HG02610 (cell line): ENCODE measurements at regions not wholly inside any gene's neighbourhood (a gene's known extent, or its start where the extent isn't known, plus 50 kb on each side); places are given as distances from the start of the nearest gene placed in this dataset.
"Not testable (repeated sequence)": the region's sequence is repeated elsewhere in the genome, so short reads cannot be mapped to it uniquely, and the experiment has no call there.

Source experiments
- ATAC-seq: cut with Tn5 transposase; IDR thresholded peaks from one replicate; pipeline ENCODE4 v1.9.1; 2021; ENCODE audit warnings: mild to moderate bottlenecking, moderate library complexity; ENCODE audit not compliant: unreplicated experiment

DNA sequence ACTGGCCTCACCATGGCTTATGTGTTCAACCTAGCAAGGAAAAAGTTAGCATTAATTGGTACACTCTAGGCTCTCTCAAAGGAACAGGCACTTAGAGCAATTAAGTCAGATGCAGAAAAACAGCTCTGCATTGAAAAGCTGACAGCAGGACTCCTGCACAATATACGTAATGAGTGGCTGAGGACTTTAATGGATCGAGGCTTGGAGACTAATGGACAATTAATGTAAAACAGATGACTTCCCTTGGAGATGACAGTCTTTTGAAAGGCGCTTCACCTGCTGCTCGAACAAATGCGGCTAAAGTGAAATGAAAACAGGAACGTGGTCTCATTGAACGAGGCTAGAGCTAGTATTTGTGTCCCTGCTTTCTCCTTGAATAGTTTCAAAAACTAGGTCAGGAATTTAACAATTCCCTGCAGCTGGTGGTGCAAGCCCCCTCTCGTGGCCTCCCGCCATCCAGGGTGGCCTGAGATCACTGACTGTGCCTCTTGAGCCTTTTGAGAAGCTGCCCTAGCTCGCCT is 137.1 kb downstream of the ELOVL4 start:
- ATAC-seq: no peak

DNA sequence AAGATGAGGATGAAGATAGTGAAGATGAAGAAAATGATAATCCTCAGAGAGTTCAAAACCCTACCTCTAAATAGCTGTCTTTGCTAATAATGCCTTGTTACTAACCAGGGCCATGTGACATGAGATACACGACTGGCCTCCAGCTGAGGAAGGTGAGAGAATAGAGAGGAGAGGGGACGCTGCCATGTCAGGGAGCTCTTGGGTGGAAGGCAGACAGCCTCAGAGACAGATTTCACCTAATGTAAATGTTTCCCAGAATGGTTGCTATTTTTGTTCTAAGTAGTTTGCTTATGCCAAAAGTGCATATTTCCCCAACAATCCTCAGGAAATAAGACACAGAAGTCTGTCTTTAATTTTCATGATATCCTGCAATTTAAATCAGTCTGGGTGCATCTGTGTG is 138.4 kb downstream of the ELOVL4 start:
- ATAC-seq: no peak

DNA sequence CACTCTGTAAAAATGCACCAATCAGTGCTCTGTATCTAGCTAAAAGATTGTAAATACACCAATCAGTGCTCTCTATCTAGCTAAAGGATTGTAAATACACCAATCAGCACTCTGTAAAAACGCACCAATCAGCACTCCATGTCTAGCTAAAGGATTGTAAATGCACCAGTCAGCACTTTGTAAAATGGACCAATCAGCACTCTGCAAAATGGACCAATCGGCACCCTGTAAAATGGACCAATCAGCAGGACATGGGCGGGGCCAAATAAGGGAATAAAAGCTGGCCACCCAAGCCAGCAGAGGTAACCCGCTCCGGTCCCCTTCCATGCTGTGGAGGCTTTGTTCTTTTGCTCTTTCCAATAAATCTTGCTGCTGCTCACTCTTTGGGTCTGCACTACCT is 140.7 kb downstream of the ELOVL4 start:
- not testable (repeated sequence) for ATAC-seq

DNA sequence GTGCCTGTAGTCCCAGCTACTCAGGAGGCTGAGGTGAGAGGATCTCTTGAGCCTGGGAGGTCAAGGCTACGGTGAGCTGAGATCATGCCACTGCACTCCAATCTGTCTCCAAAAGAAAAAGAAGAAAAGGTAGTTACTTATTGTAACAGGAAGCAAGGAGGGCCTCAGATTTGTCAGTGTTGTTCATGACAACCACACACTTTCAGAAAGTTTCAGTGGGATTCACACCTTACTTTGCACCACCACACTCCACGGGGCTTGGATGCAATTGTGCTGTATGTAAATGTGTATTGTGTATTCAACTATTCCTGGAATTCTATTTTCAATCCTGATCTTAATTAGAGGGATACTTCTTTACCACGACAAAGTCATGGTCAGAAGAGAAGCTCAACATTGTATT is 142.6 kb downstream of the ELOVL4 start:
- ATAC-seq: no peak

DNA sequence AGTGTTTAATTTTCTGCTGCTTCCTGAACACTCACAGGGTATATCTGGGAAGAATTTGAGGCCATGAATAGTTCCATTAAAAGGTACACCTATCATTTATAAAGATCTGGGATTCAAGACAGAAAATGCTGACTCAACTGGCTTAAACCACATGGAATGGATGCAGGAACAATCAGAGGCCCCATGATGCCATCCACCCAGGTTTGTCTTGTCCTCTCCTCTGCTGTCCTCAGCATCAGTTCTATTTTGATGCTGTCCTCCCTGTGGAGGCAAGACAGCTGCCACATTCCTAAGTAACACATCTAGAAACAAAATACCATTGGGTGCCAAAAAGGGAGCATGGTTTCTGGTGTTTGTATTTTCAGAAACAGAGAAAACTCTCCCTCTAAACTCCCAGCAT is 143.4 kb downstream of the ELOVL4 start:
- ATAC-seq: no peak

DNA sequence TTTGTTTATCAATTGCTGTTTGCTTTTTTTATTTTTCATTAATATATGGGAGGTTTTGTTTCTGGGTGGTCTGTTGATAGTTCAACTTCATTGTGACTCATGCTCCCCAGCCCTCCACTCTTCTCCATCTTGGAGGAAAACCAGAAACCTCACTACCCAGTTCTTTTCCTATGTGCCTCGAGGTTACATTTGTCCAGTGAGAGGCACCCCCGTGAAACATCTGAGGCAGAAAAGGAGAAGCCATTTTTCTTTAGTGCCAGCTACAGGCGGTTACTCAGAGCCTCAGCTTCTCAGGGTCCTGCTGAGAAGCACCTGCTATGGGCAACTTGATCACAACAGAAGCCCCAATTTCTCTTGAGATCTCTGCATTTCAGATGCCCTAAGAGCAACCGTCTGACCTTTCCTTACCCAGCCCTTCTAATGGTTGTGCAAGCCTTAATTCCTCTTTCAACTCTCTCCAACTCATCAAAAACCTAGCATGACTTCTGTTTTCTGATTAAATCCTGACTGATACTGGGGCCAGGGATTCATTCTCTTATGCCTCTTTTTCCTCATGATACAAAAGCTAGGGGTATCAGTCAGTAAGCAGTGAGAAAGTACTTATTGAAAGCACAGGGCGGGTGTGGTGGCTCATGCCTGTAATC is 144.6 kb downstream of the ELOVL4 start:
- no peak for ATAC-seq

DNA sequence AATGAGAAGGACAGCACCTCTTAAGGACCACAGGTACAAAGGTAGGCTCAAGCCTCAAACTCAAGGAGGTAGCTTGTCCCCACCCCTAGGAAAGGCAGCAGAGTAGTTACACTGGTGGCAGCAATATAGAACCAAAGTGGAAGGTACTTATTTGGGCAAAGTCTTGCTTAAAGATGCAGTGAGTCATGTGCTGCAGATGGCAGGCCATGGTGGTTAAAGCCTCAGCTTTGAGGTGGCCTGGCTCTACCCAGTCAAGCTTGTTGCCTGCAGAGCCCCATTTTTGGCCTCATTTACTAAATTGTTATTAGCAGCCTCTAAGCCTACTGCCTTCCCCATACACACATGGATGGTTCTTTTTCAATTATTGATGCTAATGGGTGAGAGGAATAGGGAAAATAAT is 146.0 kb downstream of the ELOVL4 start:
- no peak for ATAC-seq

DNA sequence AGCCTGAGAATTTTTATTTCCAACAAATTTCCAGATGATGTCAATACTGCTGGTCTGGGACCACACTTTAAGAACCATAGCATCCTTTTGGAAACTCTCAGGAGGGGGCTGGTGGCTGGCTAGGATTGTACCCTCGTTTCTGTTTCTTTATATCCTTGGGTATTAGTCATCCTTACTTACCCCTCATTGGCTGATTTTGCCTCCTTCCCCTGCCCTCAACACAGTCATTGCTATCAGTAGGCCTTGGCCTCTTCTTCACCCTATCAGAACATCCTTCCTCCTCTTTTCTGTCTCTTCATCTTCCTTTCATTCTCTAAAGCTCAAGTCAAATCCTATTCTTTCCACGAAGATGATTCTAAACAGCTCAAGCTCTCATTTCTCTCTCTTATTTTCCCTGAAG is 148.5 kb downstream of the ELOVL4 start:
- ATAC-seq: no peak

DNA sequence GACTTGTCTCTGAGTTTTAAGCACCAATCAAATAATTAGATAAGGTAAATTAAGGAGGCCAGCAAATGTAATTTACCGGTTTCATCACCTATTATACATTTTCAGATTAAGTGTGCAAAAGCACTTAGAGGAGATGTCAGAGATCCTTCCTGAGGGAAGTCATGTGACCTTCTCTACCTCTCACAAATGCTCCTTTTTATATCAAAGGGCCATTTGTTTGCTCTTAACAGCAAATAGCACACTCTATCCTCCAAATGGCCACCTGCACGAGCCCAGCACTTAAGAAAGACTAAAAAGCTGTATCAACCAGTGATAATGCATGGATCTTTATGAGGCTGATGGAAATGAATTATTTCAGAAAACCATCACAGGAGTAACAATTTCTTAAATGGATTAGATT is 149.4 kb downstream of the ELOVL4 start:
- no peak for ATAC-seq

DNA sequence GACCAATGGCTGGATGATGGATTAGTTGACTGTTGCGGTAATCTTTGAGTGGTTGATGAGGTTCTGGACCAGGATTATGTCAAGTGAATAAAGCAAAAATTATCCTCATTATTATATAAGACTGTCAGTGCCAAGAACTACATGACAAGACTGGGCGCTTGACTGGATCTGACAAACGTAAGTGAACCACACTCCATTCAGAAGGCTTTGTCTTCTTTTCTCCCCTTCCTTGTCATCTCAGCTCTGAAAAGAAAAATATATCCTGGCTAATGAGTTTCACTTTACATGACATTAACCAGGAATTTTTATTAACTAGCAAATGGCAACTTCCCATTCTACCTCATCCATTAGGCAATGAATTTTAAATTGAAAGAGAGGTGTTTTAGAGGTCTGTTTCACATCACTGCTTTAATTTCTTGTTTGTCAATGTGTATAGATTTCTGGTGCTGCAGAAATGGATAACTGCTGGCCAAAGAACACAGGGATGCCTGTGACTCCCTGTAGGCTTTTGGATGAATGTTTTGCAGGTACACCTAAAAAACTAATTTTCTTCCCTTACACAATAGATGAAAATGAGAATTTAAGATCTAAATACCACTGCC is 150.1 kb downstream of the ELOVL4 start:
- ATAC-seq: no peak

DNA sequence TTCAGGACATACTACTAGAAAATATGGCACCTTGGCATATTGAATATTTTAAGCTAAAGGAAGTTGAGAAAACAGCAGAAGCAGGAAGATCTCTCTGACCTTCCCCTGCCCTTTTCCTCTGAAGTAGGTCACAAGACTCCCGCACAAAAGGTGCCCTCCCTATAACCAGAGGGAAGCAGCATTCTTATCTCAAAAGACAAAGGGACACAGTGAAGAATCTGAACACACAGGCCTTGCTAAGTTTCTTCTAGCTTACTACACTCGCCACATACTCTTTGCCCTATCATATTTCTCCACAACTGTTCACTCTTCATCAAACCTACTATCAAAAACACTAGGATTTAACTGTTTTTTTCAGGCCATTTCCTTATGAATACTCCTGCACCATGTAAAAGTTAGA is 151.2 kb downstream of the ELOVL4 start:
- no peak for ATAC-seq

DNA sequence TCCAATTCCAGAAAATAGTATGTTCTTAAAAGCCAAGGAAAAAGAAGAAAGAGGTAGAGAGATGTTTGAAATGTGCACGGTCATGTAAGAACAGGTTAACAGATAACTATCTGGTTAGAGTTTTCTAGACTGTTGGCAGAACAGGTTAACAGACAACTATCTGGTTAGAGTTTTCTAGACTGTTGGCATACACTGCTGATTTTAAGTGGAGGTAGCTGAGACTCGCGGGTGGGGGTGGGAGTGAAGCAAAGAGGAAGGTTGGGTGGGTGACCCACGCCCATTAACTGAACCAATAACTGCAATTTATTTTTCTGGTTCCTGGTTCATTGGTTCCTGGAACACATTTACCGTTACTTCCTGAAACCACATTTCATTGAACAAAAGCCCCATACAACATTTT is 157.5 kb downstream of the ELOVL4 start:
- ATAC-seq: no peak

DNA sequence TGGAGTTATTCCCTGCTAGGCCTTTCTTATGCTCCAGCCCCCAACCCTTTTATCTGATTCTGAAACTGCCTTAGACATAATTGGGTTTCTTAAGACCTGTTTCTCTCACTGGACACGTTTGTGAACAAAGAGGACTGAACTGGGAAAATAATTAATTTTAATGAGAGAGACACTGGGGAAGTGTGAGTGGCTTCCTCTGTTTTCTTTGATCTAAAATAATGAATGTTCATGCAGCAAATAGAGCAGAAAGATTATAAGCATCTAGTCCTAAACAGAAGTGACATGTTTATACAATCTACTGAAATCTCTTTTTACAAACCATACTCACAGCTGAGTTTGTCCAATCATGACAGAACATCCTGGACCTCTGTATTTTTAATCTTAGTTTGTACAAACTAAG is 157.6 kb downstream of the SH3BGRL2 start:
- no peak for ATAC-seq

DNA sequence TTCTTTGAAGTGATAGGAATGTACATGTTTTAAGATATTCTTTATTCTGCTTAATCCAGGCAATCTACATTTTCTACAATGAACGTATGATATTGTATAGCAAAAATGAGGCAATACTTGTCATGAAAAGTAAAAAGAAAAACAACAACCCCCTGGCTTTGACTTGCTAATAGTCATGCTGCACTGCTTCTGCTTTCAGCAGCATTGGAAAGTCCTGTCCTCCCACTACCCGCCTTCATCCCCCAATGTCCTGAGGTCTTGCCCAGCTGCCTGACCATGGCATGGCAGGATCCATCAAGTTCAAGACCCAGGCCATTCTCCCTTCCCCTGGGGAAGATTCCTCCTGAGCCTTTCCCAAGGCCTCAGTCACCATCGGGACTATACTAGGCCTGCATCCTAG is 156.5 kb downstream of the SH3BGRL2 start:
- ATAC-seq: no peak

DNA sequence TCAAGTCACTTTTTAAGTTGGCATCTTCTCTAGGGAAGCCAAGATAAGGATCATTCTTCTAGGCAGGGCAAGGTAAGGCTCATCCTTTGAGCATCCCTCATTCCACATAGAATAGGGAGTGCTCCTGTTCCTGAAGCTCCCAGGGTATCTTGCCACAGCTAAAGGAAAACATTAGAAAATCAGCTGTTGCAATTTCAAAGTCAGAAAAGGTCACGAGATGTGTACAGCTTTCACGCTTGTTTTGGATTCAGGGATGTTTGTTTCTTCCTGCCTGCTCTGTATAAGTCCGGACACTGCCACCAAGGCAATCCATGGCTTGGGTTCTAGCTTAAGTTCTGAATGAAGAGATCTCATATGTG is 153.2 kb downstream of the SH3BGRL2 start:
- no peak for ATAC-seq

DNA sequence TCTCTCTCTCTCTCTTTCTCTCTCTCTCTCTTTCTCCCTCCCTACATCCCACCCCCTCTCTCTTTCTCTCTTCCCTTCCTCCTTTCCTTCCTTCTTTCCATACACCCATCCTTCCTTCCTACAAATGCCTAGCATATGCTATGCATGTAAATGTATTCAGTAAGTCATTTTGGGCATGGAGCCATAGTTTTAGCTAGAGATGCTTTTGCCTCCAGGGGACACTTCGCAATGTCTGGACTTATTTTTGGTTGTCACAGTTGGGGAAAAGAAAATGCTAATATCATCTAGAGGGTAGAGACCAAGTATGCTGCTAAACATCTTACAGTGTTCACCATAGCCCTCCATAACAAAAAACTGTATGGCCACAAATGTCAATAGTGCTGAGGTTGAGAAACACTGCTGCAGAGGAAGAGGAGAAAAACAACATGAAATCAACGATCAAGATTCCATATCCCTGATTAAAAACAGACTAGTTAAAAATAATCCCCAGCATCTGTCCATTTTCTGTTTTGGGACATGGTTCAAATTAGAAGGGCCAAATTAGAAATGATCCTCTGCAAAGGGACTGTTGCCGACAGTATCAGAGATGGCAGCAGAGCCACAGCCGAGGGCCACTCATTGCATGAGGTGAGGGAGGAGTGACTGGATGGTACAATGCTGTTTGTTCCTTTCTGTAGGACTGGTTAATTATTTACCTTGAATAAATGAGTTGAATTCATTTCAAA is 152.7 kb downstream of the SH3BGRL2 start:
- ATAC-seq: no peak

DNA sequence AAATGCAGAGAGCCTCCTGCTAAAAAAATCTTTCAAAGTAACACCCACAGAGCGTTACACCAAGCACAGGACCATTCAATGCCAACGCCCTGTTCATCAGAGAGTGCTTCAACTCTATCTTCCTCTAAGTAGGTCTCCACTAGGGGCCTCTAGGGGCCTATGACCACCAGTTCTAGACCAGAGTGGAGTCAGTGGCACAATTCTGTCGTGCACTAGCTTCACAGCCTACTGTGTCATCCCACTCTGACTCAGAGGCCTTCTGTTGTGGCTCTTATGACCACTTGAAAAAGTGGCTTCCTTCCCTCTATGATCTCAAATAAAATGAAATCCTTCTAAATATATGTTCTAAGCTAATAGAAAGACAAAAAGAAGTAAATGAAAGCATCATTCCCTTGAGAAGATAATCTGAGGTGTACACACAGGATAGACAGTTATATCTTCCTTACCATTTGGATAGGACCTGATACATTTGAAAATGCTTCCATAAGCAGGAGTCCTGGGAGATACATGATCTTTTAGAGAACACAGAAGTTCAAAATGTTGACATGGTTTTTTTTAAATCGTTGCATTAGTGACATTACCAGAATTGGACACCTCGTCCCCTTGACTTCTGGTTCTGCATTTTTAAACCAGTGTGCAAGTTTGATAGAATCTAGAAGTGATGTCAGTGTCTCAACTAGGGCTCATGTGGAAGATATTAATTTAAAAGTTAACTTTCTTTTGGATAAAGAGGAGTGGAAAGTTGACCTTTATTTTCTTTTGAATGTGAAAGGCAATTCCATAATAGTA is 151.9 kb downstream of the SH3BGRL2 start:
- ATAC-seq: no peak

DNA sequence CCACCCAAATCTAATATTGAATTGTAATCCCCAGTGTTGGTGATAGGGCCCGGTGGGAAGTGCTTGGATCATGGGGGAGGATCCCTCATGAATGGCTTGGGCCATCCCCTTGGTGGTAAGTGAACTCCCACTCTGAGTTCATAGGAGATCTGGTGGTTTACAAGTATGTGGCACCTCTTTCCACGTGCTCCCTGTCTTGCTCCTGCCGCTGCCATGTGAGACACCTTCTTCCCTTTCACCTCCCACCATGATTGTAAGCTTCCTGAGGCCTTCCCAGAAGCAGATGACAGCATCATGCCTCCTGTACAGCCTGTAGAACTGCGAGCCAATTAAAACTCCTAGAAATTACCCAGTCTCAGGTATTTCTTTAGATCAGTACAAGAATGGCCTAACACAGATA is 150.8 kb downstream of the SH3BGRL2 start:
- ATAC-seq: no peak

DNA sequence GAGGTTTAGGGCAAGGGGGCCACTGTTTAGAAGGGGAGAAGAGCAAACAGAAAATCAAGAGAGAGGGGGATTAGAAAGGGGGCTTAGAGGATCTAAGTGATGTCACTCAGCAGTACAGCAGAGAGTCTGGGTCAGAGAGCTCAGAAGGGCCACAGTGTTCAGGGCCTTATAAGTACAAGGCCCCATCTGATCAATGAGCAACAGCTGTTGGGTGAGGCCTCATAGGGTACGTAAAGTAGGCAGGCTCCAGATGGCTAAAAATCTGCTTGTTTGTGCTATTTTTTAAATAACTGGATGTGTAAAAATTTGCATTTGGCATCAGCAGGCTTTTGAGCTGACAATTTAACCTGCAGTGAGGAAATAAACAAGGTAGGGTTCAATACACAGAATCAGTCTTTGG is 149.8 kb downstream of the SH3BGRL2 start:
- no peak for ATAC-seq

DNA sequence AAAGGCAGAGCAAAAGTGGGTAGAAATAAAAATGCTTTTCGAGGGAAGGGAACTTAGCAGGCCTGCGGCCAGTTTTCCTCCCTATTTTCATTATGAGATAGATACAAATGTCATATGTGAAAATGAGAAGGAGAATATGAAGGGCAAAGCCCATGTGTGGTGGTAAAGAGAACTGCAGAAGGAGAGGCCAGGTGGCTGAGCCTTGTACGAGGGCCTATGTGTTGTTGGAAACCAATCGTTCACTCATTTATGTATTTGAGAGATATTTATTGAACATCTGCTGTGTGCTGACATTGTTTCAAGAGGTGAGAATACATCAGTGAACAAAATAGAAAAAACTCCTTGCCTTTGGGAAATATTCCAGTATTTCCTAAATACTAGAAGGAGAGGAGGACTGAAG is 147.7 kb downstream of the SH3BGRL2 start:
- ATAC-seq: no peak

DNA sequence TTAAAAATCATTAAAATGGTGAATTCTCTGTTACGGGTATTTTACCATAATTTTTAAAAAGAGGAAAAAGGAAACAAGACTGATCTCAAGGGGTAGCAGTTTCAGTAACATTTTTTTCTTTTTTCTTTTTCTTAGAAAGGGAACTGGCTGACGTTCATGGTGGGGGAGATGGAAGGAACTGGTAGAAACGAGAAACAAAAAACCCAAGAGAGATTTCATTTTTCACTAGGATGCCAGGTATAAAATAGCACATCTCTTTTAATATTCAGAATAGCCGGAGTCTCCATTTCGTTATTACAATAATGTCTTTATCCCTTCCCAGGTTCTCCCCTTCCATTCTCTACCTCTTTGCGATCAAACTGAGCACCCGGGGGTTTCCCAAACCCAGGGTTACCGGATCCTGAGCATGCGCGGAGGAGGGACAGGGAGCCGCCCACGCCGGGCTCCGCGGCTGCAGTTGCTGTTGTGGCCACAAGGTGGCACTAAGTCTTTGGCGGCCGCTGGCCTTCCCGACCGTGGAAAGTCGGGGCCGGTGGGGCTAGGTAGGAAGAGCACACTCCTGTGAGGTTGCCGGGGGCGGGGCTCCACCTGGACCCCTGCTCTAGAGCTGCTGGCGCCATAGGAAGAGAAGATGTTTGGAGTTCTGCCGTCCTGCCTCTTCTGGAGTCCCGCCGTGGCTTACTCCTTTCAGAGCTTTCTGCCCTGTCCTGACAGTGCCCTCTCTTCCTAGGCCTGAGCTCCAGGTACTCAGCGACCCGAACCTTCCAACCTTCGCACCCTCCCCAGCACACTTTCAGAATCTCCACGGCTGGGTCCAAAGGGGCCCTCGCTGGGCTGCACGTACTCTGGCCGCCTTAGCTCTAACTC is 146.8 kb downstream of the SH3BGRL2 start:
- ATAC-seq: peak; percentile 91
